RWPE2 (cell line): ENCODE measurements at regions not wholly inside any gene's neighbourhood (a gene's known extent, or its start where the extent isn't known, plus 50 kb on each side); places are given as distances from the start of the nearest gene placed in this dataset.

ENCODE experiments used
- ATAC-seq: fragments of 200-7000 bp; cut with Tn5 transposase; 3 replicates; pipeline ENCODE4 v1.9.1; 2021; ENCODE audit warnings: low read depth
- DNase-seq: peaks from one replicate; pipeline ENCODE4 v3.0.0-alpha.2; 2020; ENCODE audit warnings: low spot score
- H3K27ac ChIP-seq: fragments of 450-650 bp; 2 replicates; pipeline ENCODE4 v1.5.1; 2017; ENCODE audit warnings: mild to moderate bottlenecking; ENCODE audit not compliant: poor library complexity, severe bottlenecking
- H3K27me3 ChIP-seq: fragments of 250-450 bp; sonication (Bioruptor Pico); 2 replicates; pipeline ENCODE4 v1.5.1; 2021; ENCODE audit warnings: mild to moderate bottlenecking, moderate library complexity; ENCODE audit not compliant: insufficient read depth, poor library complexity, severe bottlenecking
- H3K36me3 ChIP-seq: fragments of 250-450 bp; sonication (Bioruptor Pico); 2 replicates; pipeline ENCODE4 v1.5.1; 2020; ENCODE audit warnings: low read depth, mild to moderate bottlenecking, moderate library complexity
- H3K4me1 ChIP-seq: fragments of 250-450 bp; sonication (Bioruptor Pico); 2 replicates; pipeline ENCODE4 v1.5.1; 2021; ENCODE audit warnings: mild to moderate bottlenecking, moderate library complexity; ENCODE audit not compliant: insufficient read depth, poor library complexity, severe bottlenecking
- H3K4me3 ChIP-seq: fragments of 250-450 bp; sonication (Bioruptor Pico); 2 replicates; pipeline ENCODE4 v1.5.1; 2021; ENCODE audit warnings: mild to moderate bottlenecking, moderate library complexity; ENCODE audit not compliant: severe bottlenecking
- H3K9me3 ChIP-seq: fragments of 250-450 bp; sonication (Bioruptor Pico); 2 replicates; pipeline ENCODE4 v1.5.1; 2021; ENCODE audit warnings: mild to moderate bottlenecking, moderate library complexity; ENCODE audit not compliant: severe bottlenecking
- TF ChIP-seq, protein P1 (sequence below): fragments of 450-650 bp; IDR thresholded peaks from one replicate; pipeline ENCODE4 v1.5.1; 2017; ENCODE audit warnings: mild to moderate bottlenecking, moderate library complexity; ENCODE audit not compliant: poor library complexity, severe bottlenecking

DNA sequence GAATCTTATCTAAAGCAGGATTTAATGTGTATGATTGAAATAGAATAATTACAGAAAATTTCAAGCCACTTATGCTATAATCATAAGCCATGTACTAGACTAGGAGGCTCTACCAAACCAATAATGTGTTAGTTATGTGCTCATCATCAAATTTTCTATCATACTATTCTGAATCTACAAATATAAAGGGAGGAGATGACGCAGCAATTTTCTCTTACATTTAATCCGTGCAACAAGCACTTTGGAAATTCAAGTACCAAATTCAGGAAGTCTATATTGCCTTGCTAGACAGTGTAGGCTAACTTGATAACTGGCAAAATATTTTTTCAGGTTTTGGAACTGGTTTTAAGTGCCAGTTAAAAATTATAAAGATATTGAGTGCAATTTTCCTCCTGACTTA is 283.5 kb downstream of the C4orf33 start:
- DNase-seq (no peak), ATAC-seq (no peak)
- no peaks in the 10 kb centered on the region for H3K9me3 ChIP-seq
- H3K36me3 ChIP-seq, result no peaks in the 10 kb centered on the region
- H3K4me1 ChIP-seq, result peaks cover 6% of the 10 kb centered on the region
- TF ChIP-seq, protein P1, sequence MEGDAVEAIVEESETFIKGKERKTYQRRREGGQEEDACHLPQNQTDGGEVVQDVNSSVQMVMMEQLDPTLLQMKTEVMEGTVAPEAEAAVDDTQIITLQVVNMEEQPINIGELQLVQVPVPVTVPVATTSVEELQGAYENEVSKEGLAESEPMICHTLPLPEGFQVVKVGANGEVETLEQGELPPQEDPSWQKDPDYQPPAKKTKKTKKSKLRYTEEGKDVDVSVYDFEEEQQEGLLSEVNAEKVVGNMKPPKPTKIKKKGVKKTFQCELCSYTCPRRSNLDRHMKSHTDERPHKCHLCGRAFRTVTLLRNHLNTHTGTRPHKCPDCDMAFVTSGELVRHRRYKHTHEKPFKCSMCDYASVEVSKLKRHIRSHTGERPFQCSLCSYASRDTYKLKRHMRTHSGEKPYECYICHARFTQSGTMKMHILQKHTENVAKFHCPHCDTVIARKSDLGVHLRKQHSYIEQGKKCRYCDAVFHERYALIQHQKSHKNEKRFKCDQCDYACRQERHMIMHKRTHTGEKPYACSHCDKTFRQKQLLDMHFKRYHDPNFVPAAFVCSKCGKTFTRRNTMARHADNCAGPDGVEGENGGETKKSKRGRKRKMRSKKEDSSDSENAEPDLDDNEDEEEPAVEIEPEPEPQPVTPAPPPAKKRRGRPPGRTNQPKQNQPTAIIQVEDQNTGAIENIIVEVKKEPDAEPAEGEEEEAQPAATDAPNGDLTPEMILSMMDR, result no peak
- H3K27me3 ChIP-seq, result no peaks in the 10 kb centered on the region
- H3K27ac ChIP-seq, result no peak overlapping the region
- no peak overlapping the region for H3K4me3 ChIP-seq

DNA sequence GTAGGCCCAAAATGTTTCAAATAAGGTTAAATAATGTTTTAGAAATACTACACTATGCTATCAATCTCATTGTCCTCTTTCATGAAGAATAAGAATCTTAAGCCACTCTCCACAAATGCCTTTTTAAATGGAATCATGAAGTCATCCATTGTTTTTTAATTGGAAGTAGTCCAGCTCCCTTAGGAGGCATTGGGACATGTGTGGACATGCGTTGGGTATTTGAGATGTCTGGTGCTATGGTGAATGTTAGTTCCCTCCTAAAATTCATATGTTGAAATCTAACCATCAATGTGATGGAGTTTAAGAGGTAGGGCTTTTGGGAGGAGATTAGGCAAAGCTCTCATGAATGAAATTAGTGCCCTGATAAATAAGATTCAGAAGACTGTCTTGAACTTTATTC is 289.0 kb downstream of the C4orf33 start:
- ATAC-seq (peak; percentile 77), DNase-seq (no peak)
- H3K27ac ChIP-seq, result no peak overlapping the region
- H3K27me3 ChIP-seq, result no peaks in the 10 kb centered on the region
- TF ChIP-seq, protein P1, result no peak
- H3K36me3 ChIP-seq, result no peaks in the 10 kb centered on the region
- peaks cover 5% of the 10 kb centered on the region for H3K4me1 ChIP-seq
- no peak overlapping the region for H3K4me3 ChIP-seq
- H3K9me3 ChIP-seq, result no peaks in the 10 kb centered on the region

DNA sequence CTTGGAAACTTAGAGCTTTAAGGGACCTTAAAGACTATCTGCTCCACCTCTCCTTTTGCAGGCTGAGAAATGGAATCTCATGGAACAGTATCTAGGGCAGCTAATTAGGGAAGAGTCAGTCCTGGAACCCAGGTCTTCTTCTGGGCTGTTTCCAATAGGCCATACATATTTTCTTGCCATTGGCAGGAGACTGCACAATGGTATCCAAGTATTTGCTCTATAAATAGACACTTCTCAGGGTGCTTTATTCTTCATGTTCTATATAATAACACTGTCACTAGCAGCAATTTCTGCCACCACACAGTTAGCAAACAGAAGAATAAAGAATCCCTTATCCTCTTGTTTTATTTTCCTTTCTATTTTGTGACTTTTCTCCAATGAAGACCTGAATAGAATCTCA is 291.7 kb downstream of the C4orf33 start:
- Histone ChIP-seq H3K4me3 (no peak overlapping the region), H3K27me3 (no peaks in the 10 kb centered on the region), H3K4me1 (peaks cover 5% of the 10 kb centered on the region), H3K36me3 (no peaks in the 10 kb centered on the region), H3K9me3 (no peaks in the 10 kb centered on the region), H3K27ac (no peak overlapping the region)
- no peak for DNase-seq
- no peak for ATAC-seq
- TF ChIP-seq, protein P1, result no peak

DNA sequence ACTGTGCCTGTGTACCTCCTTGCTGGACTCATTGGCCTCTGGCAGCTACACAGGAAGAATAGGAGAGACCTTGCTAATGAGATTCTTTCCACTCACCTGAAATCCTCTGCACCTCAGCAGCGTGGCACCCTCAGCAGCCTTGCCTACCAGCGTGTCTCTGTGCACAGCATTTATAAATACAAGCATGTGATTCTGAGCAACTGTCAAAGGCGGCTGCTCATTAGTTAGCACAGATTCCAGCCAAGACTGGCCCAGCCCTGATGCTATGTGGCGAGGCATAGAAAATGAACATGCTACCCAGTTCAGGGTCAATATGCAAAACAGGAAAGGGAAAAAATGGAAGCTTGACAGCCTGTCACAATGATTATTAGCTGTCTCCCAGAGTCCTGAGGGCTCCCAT is 298.0 kb downstream of the C4orf33 start:
- TF ChIP-seq, protein P1, result no peak

DNA sequence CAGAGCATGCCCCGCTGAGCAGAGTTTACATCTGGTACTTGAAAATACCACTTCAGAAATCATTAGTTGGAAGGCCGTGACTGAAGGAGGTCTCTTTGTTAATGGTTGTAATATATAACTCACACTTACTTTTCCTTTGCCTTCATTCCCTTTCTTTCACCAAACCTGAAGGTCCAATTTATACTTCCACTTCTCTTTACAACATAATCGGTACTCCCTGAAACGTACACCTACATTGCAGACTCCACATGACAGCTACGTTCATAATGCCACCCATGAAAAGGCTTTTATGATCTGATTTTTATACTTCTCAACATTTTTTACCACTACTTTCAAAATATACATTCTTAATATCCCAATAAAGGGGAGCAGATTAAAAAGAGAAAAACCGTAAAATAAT is 298.7 kb downstream of the C4orf33 start:
- Histone ChIP-seq H3K4me1 (no peaks in the 10 kb centered on the region), H3K4me3 (no peak overlapping the region), H3K36me3 (no peaks in the 10 kb centered on the region), H3K9me3 (no peaks in the 10 kb centered on the region), H3K27me3 (no peaks in the 10 kb centered on the region), H3K27ac (no peak overlapping the region)
- ATAC-seq (no peak), DNase-seq (no peak)
- TF ChIP-seq, protein P1, result no peak

More for the DNA sequence above, 298.0 kb downstream of the C4orf33 start:
- no peak for DNase-seq
- Histone ChIP-seq H3K4me3 (no peak overlapping the region), H3K36me3 (no peaks in the 10 kb centered on the region), H3K27me3 (no peaks in the 10 kb centered on the region), H3K27ac (no peak overlapping the region), H3K9me3 (no peaks in the 10 kb centered on the region), H3K4me1 (no peaks in the 10 kb centered on the region)
- ATAC-seq, result no peak
